Choroid plexus epithelial cell (primary cell): ENCODE measurements at regions not wholly inside any gene's neighbourhood (a gene's known extent, or its start where the extent isn't known, plus 50 kb on each side); places are given as distances from the start of the nearest gene placed in this dataset.

ENCODE experiments used
- DNase-seq: peaks from one replicate; pipeline ENCODE4 v3.0.0-alpha.2; 2010; ENCODE audit warnings: low read depth
- H3K4me3 ChIP-seq: 2 replicates; pipeline ENCODE4 v1.5.1; 2011; ENCODE audit warnings: low read depth, mild to moderate bottlenecking, control low read depth, low read length, moderate library complexity
- CTCF ChIP-seq: conservative IDR thresholded peaks from 2 replicates; pipeline ENCODE4 v1.5.1; 2011; ENCODE audit warnings: low read depth, mild to moderate bottlenecking, control low read depth, inconsistent platforms, low read length, moderate library complexity

GRCh38 chr1:102178480-102178879 lies 181.8 kb upstream of the OLFM3 start:
- DNase-seq: no peak
- no peak for TF ChIP-seq CTCF
- no peak overlapping the region for H3K4me3 ChIP-seq

GRCh38 chr1:102174259-102174863 lies 177.6 kb upstream of the OLFM3 start:
- peak; percentile 21 for TF ChIP-seq CTCF
- no peak overlapping the region for H3K4me3 ChIP-seq
- no peak for DNase-seq

- no peak overlapping the region for H3K4me3 ChIP-seq
- no peak for DNase-seq
- TF ChIP-seq CTCF: no peak
These were observed 175.5 kb upstream of the OLFM3 start for GRCh38 chr1:102172200-102172599.

GRCh38 chr1:102163799-102164198 lies 167.1 kb upstream of the OLFM3 start:
- no peak for DNase-seq
- no peak overlapping the region for H3K4me3 ChIP-seq
- no peak for TF ChIP-seq CTCF

GRCh38 chr1:102151242-102151641 lies 154.5 kb upstream of the OLFM3 start:
- no peak for TF ChIP-seq CTCF
- no peak overlapping the region for H3K4me3 ChIP-seq
- DNase-seq: no peak

- no peak overlapping the region for H3K4me3 ChIP-seq
- DNase-seq: no peak
- no peak for TF ChIP-seq CTCF
These were observed 124.2 kb upstream of the OLFM3 start for GRCh38 chr1:102120910-102121309.

GRCh38 chr1:102118150-102118549 lies 121.4 kb upstream of the OLFM3 start:
- no peak for TF ChIP-seq CTCF
- no peak overlapping the region for H3K4me3 ChIP-seq
- no peak for DNase-seq
